Gastrocnemius medialis (tissue), 4 donors: ENCODE measurements at regions not wholly inside any gene's neighbourhood (a gene's known extent, or its start where the extent isn't known, plus 50 kb on each side); places are given as distances from the start of the nearest gene placed in this dataset.

ENCODE experiments used
- ATAC-seq, 2 donors: fragments of 150-250 bp; one replicate each; pipeline ENCODE4 v1.9.1; 2016
- DNase-seq, 2 donors: peaks; one replicate each; pipeline ENCODE4 v3.0.0-alpha.2; 2019
- H3K27ac ChIP-seq, 4 donors: fragments of 200-600 bp; sonication (generic); 1 replicate in 1 of 4; 2 replicates in 3 of 4; pipeline ENCODE4 v1.5.1; 2016 to 2018; ENCODE audit warnings: mild to moderate bottlenecking in 2 of 4, moderate library complexity in 1 of 4
- H3K27me3 ChIP-seq, 3 donors: fragments of 200-600 bp; sonication (generic) in 2 of 3; 1 replicate in 1 of 3; 2 replicates in 2 of 3; pipeline versions ENCODE4 v1.5.1 to v1.6.0; 2016 to 2019; ENCODE audit warnings: mild to moderate bottlenecking in 1 of 3, moderate library complexity in 1 of 3
- H3K36me3 ChIP-seq, 2 donors: fragments of 200-600 bp; sonication (generic) in 1 of 2; one replicate each; pipeline ENCODE4 v1.5.1; 2017 to 2018
- H3K4me1 ChIP-seq, 2 donors: fragments of 200-600 bp; sonication (generic) in 1 of 2; one replicate each; pipeline ENCODE4 v1.5.1; 2016 to 2017; ENCODE audit warnings: mild to moderate bottlenecking in 2 of 2
- H3K4me3 ChIP-seq, 4 donors: fragments of 200-600 bp; sonication (generic) in 3 of 4; 1 replicate in 1 of 4; 2 replicates in 3 of 4; pipeline ENCODE4 v1.5.1; 2016 to 2019; ENCODE audit warnings: mild to moderate bottlenecking in 2 of 4
- H3K9me3 ChIP-seq, 3 donors: fragments of 200-600 bp; sonication (generic) in 2 of 3; 1 replicate in 1 of 3; 2 replicates in 2 of 3; pipeline ENCODE4 v1.5.1; 2016 to 2019
- POLR2A ChIP-seq, 2 donors: fragments of 450-650 bp; IDR thresholded peaks; one replicate each; pipeline ENCODE4 v1.6.1; 2017; ENCODE audit warnings: antibody characterized with exemption in 2 of 2, mild to moderate bottlenecking in 2 of 2, moderate library complexity in 2 of 2
- in situ Hi-C, 4 donors: fragments of 200-750 bp; cut with MboI; loops; one replicate each; pipeline versions ENCODE4 v1.15.0 to v1.8.0; 2017; ENCODE audit warnings: low sequenced_read_pairs in 4 of 4
- intact Hi-C: fragments of 100-400 bp; cut with DNase I; formaldehyde crosslinking; loops from one replicate; pipeline ENCODE4 v1.15.1; 2023; ENCODE audit warnings: low total_unique reads
- TF ChIP-seq, protein P1 (sequence below), 5 experiments: fragments of 450-650 bp in 3 of 5; fragments of 200-600 bp in 2 of 5; sonication (generic) in 2 of 5; IDR thresholded peaks in 4 of 5; conservative IDR thresholded peaks in 1 of 5; 1 replicate in 4 of 5; 2 replicates in 1 of 5; pipeline ENCODE4 v1.5.1; 2016 to 2019; ENCODE audit warnings: antibody characterized with exemption in 5 of 5, mild to moderate bottlenecking in 3 of 5, moderate library complexity in 3 of 5

DNA sequence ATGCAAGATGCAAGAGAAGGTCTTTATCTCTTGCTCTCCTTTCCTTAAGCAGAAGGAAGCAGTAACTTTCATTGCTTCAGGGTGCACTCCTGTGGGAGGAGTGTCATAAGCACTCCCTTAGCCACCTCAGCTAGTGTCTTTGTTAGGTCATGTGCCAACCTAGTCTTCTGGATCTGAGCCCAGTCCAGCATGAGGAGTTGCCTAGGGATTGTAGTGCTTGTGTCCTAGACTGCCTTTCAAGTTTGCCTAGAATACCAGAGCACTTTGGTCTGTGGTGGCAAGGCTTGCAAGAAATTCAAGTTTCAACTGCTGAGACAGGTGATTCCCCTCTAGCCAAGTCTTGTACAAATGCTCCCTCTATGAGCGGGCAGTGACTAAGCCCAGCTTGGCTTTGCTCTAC, 633.6 kb downstream of the ZNF385D start:
- in situ Hi-C loops: no loop called here
- ATAC-seq: no peak

DNA sequence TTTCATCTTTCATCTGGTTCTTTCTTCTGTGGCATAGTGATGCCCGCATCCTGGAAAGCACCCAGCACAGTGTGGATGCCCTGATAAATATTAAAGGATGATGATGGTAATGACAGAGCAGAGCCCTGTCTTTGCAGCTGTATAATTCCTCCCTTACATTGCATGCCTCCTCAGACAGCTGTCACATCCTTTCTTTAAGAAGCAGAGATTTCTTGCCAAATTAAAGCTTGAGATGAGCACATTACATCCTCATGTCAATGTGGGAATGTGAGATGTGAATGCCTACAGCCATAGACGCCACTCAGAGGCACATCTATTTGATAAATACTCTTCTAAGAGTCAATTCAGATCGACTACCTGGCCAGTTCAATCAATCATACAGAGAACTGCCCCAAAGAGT, 642.0 kb downstream of the ZNF385D start:
- H3K27me3 ChIP-seq: no peaks in the 10 kb centered on the region
- H3K36me3 ChIP-seq: no peaks in the 10 kb centered on the region
- H3K4me3 ChIP-seq: no peak overlapping the region
- intact Hi-C loops (no loop called here), in situ Hi-C loops (no loop called here)
- no peaks in the 10 kb centered on the region for H3K9me3 ChIP-seq
- TF ChIP-seq, protein P1, sequence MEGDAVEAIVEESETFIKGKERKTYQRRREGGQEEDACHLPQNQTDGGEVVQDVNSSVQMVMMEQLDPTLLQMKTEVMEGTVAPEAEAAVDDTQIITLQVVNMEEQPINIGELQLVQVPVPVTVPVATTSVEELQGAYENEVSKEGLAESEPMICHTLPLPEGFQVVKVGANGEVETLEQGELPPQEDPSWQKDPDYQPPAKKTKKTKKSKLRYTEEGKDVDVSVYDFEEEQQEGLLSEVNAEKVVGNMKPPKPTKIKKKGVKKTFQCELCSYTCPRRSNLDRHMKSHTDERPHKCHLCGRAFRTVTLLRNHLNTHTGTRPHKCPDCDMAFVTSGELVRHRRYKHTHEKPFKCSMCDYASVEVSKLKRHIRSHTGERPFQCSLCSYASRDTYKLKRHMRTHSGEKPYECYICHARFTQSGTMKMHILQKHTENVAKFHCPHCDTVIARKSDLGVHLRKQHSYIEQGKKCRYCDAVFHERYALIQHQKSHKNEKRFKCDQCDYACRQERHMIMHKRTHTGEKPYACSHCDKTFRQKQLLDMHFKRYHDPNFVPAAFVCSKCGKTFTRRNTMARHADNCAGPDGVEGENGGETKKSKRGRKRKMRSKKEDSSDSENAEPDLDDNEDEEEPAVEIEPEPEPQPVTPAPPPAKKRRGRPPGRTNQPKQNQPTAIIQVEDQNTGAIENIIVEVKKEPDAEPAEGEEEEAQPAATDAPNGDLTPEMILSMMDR (IDR thresholded peaks at IDR 0.05 in 4 of 5, conservative IDR thresholded peaks at IDR 0.05 in 1 of 5): no peak
- no peak for TF ChIP-seq POLR2A (IDR thresholded peaks at IDR 0.05)
- H3K27ac ChIP-seq: no peak overlapping the region
- no peaks in the 10 kb centered on the region for H3K4me1 ChIP-seq
- ATAC-seq (no peak), DNase-seq (no peak)

More for the DNA sequence above, 633.6 kb downstream of the ZNF385D start:
- Histone ChIP-seq H3K36me3 (no peaks in the 10 kb centered on the region), H3K9me3 (no peaks in the 10 kb centered on the region), H3K4me3 (no peak overlapping the region), H3K27ac (no peak overlapping the region), H3K4me1 (no peaks in the 10 kb centered on the region), H3K27me3 (no peaks in the 10 kb centered on the region)
- no peak for TF ChIP-seq POLR2A (IDR thresholded peaks at IDR 0.05)
- TF ChIP-seq, protein P1 (IDR thresholded peaks at IDR 0.05 in 4 of 5, conservative IDR thresholded peaks at IDR 0.05 in 1 of 5): no peak
- no peak for DNase-seq
- intact Hi-C loops: no loop called here

GRCh38 chr3:21105784-21106183, 645.2 kb downstream of the ZNF385D start:
- in situ Hi-C loops (no loop called here), intact Hi-C loops (no loop called here)
- DNase-seq (no peak), ATAC-seq (no peak)
- Histone ChIP-seq H3K9me3 (no peaks in the 10 kb centered on the region), H3K27ac (no peak overlapping the region), H3K4me3 (no peak overlapping the region), H3K36me3 (no peaks in the 10 kb centered on the region), H3K4me1 (no peaks in the 10 kb centered on the region), H3K27me3 (no peaks in the 10 kb centered on the region)
- TF ChIP-seq, protein P1 (IDR thresholded peaks at IDR 0.05 in 4 of 5, conservative IDR thresholded peaks at IDR 0.05 in 1 of 5): no peak
- TF ChIP-seq POLR2A (IDR thresholded peaks at IDR 0.05): no peak

GRCh38 chr3:21100656-21101359, 650.2 kb downstream of the ZNF385D start:
- no peak overlapping the region for H3K27ac ChIP-seq
- H3K4me3 ChIP-seq: no peak overlapping the region
- in situ Hi-C loops: no loop called here
- ATAC-seq (no peak), DNase-seq (no peak)
- H3K27me3 ChIP-seq: no peaks in the 10 kb centered on the region
- TF ChIP-seq, protein P1 (IDR thresholded peaks at IDR 0.05 in 4 of 5, conservative IDR thresholded peaks at IDR 0.05 in 1 of 5): no peak
- no peak for TF ChIP-seq POLR2A (IDR thresholded peaks at IDR 0.05)
- no peaks in the 10 kb centered on the region for H3K4me1 ChIP-seq
- no peaks in the 10 kb centered on the region for H3K9me3 ChIP-seq
- H3K36me3 ChIP-seq: no peaks in the 10 kb centered on the region
- intact Hi-C loops: no loop called here

- ATAC-seq: no peak
- in situ Hi-C loops (no loop called here), intact Hi-C loops (no loop called here)
- Histone ChIP-seq H3K36me3 (no peaks in the 10 kb centered on the region), H3K27ac (no peak overlapping the region), H3K4me1 (no peaks in the 10 kb centered on the region), H3K4me3 (no peak overlapping the region), H3K27me3 (no peaks in the 10 kb centered on the region), H3K9me3 (no peaks in the 10 kb centered on the region)
- DNase-seq: no peak
- TF ChIP-seq, protein P1 (IDR thresholded peaks at IDR 0.05 in 4 of 5, conservative IDR thresholded peaks at IDR 0.05 in 1 of 5): no peak
- no peak for TF ChIP-seq POLR2A (IDR thresholded peaks at IDR 0.05)
These were observed 656.3 kb downstream of the ZNF385D start for GRCh38 chr3:21094686-21095085.
